Natural killer cell (primary cell): ENCODE measurements at regions not wholly inside any gene's neighbourhood (a gene's known extent, or its start where the extent isn't known, plus 50 kb on each side); places are given as distances from the start of the nearest gene placed in this dataset.

ENCODE experiments used
- ATAC-seq, 3 donors: fragments of 150-1000 bp in 2 of 3; fragments of 200-7000 bp in 1 of 3; cut with Tn5 transposase; 1 replicate in 1 of 3; 2 replicates in 2 of 3; pipeline ENCODE4 v1.10.0; 2021; ENCODE audit warnings: mild to moderate bottlenecking in 2 of 3, moderate library complexity in 2 of 3
- DNase-seq, 2 donors: peaks; one replicate each; pipeline versions ENCODE4 v3.0.0 to v3.0.0-alpha.2; 2013 to 2021; ENCODE audit warnings: mixed read lengths in 1 of 2
- H3K27ac ChIP-seq: one replicate; pipeline ENCODE4 v1.5.1; 2013; ENCODE audit warnings: mild to moderate bottlenecking, low read length
- H3K27me3 ChIP-seq: one replicate; pipeline ENCODE4 v1.6.1; 2013; ENCODE audit warnings: low read length; ENCODE audit not compliant: control insufficient read depth, insufficient read depth
- H3K36me3 ChIP-seq: one replicate; pipeline ENCODE4 v1.6.1; 2013; ENCODE audit warnings: low read length; ENCODE audit not compliant: control insufficient read depth, insufficient read depth
- H3K4me1 ChIP-seq: one replicate; pipeline ENCODE4 v1.6.1; 2013; ENCODE audit warnings: low read length; ENCODE audit not compliant: control insufficient read depth, insufficient read depth
- H3K4me3 ChIP-seq: one replicate; pipeline ENCODE4 v1.5.1; 2013; ENCODE audit warnings: low read length
- H3K9me3 ChIP-seq: one replicate; pipeline ENCODE4 v1.6.1; 2013; ENCODE audit warnings: low read length; ENCODE audit not compliant: control insufficient read depth, insufficient read depth
- H3K27ac Mint-ChIP-seq, 2 donors: one replicate each; pipeline ENCODE4 v1.8.0; 2022; ENCODE audit warnings: mild to moderate bottlenecking in 2 of 2, mixed read lengths in 2 of 2, moderate library complexity in 1 of 2
- H3K27me3 Mint-ChIP-seq, 2 donors: one replicate each; pipeline ENCODE4 v1.8.0; 2022; ENCODE audit warnings: low read depth in 2 of 2, mixed read lengths in 2 of 2
- H3K36me3 Mint-ChIP-seq: one replicate; pipeline ENCODE4 v1.8.0; 2022; ENCODE audit warnings: mixed read lengths
- H3K4me1 Mint-ChIP-seq, 2 donors: one replicate each; pipeline ENCODE4 v1.8.0; 2022; ENCODE audit warnings: mixed read lengths in 2 of 2
- H3K4me3 Mint-ChIP-seq: one replicate; pipeline ENCODE4 v1.8.0; 2022; ENCODE audit warnings: mild to moderate bottlenecking, moderate library complexity, mixed read lengths
- H3K9me3 Mint-ChIP-seq, 2 donors: one replicate each; pipeline ENCODE4 v1.8.0; 2022; ENCODE audit warnings: mixed read lengths in 2 of 2
- WGBS: methylation state at CpG from one replicate; pipeline ENCODE4 v1.1.7; 2013; ENCODE audit warnings: missing lambda C conversion rate; ENCODE audit not compliant: insufficient coverage; 5-methylcytosine and 5-hydroxymethylcytosine counted together
- intact Hi-C: fragments of 100-400 bp; cut with micrococcal nuclease; formaldehyde crosslinking; loops from one replicate; pipeline ENCODE4 v1.14.2; 2022
- TF ChIP-seq, protein P1 (sequence below): fragments of 200-600 bp; IDR thresholded peaks from one replicate; pipeline ENCODE4 v1.8.0; 2022; ENCODE audit warnings: antibody characterized with exemption

GRCh38 chr3:177982034-177982433, 554.2 kb upstream of the KCNMB2 start:
- TF ChIP-seq, protein P1, sequence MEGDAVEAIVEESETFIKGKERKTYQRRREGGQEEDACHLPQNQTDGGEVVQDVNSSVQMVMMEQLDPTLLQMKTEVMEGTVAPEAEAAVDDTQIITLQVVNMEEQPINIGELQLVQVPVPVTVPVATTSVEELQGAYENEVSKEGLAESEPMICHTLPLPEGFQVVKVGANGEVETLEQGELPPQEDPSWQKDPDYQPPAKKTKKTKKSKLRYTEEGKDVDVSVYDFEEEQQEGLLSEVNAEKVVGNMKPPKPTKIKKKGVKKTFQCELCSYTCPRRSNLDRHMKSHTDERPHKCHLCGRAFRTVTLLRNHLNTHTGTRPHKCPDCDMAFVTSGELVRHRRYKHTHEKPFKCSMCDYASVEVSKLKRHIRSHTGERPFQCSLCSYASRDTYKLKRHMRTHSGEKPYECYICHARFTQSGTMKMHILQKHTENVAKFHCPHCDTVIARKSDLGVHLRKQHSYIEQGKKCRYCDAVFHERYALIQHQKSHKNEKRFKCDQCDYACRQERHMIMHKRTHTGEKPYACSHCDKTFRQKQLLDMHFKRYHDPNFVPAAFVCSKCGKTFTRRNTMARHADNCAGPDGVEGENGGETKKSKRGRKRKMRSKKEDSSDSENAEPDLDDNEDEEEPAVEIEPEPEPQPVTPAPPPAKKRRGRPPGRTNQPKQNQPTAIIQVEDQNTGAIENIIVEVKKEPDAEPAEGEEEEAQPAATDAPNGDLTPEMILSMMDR = no peak
- Histone ChIP-seq H3K36me3 (no peaks in the 10 kb centered on the region), H3K4me3 (no peak overlapping the region), H3K27ac (no peak overlapping the region), H3K9me3 (no peaks in the 10 kb centered on the region), H3K4me1 (no peaks in the 10 kb centered on the region), H3K27me3 (no peaks in the 10 kb centered on the region)
- H3K36me3 Mint-ChIP-seq = no peaks in the 10 kb centered on the region
- H3K4me3 Mint-ChIP-seq = no peak overlapping the region
- intact Hi-C loops = no loop called here
- WGBS = no CpG with 5 or more reads among the region's 1 CpG
- H3K27ac Mint-ChIP-seq = no peak overlapping the region
- peaks cover 3 to 4% of the 10 kb centered on the region in 2 donors for H3K27me3 Mint-ChIP-seq
- H3K4me1 Mint-ChIP-seq = no peaks in the 10 kb centered on the region
- H3K9me3 Mint-ChIP-seq = no peaks in the 10 kb centered on the region
- no peak for DNase-seq
- no peak for ATAC-seq

DNA sequence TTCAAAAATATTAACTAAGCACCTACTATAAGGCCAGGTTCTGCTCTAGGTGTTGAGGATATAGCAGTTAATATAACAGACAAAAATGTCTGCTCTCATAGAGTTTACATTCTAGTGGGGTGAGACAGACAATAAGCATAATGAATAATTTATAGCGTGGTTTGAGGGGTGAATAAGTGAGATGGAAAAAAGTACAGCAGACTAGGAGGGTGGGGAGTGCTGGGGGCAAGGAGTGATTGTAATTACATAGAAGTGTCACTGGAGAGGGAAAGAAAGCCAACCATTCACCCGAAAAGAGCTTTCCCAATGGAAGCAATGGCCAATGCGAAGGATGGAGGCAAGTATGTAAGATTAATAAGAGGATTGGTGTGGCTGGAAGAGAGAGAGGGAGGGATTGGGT, 552.9 kb upstream of the KCNMB2 start:
- Mint-ChIP-seq H3K27ac (no peak overlapping the region), H3K36me3 (no peaks in the 10 kb centered on the region), H3K4me3 (no peak overlapping the region), H3K9me3 (no peaks in the 10 kb centered on the region), H3K4me1 (no peaks in the 10 kb centered on the region), H3K27me3 (peaks cover 3 to 7% of the 10 kb centered on the region in 2 donors)
- Histone ChIP-seq H3K4me1 (no peaks in the 10 kb centered on the region), H3K27ac (no peak overlapping the region), H3K9me3 (no peaks in the 10 kb centered on the region), H3K36me3 (no peaks in the 10 kb centered on the region), H3K27me3 (no peaks in the 10 kb centered on the region), H3K4me3 (no peak overlapping the region)
- TF ChIP-seq, protein P1 = no peak
- DNase-seq (no peak), ATAC-seq (no peak)
- 80% methylated on average over 3 of the region's 3 CpGs for WGBS
- intact Hi-C loops = no loop called here

GRCh38 chr3:177992993-177993970, 543.0 kb upstream of the KCNMB2 start:
- Mint-ChIP-seq H3K4me3 (no peak overlapping the region), H3K27me3 (no peaks in the 10 kb centered on the region), H3K27ac (no peak overlapping the region), H3K36me3 (no peaks in the 10 kb centered on the region), H3K4me1 (peaks cover 0 to 4% of the 10 kb centered on the region in 2 donors), H3K9me3 (no peaks in the 10 kb centered on the region)
- 88% methylated on average over 6 of the region's 6 CpGs for WGBS
- Histone ChIP-seq H3K36me3 (no peaks in the 10 kb centered on the region), H3K4me3 (no peak overlapping the region), H3K27ac (no peak overlapping the region), H3K4me1 (no peaks in the 10 kb centered on the region), H3K27me3 (no peaks in the 10 kb centered on the region), H3K9me3 (no peaks in the 10 kb centered on the region)
- TF ChIP-seq, protein P1 = no peak
- intact Hi-C loops = no loop called here
- DNase-seq (no peak), ATAC-seq (no peak)
